ENCODE measurements at regions not wholly inside any gene's neighbourhood (a gene's known extent, or its start where the extent isn't known, plus 50 kb on each side); places are given as distances from the start of the nearest gene placed in this dataset.

- intact Hi-C loops (cut with micrococcal nuclease) (no loop called here), in situ Hi-C loops (cut with MboI) (no loop called here)
- H3K79me2 ChIP-seq (ENCODE audit: control insufficient read depth, insufficient read depth, low read length) = no peaks in the 10 kb centered on the region
- ChIA-PET POLR2A (no interaction called here), CTCF (ENCODE audit: low intra/inter-chr PET ratio) (no interaction called here)
- H3K4me1 ChIP-seq (replicated peaks in 1 of 2; ENCODE audit: control insufficient read depth in 2 of 2, insufficient read depth in 2 of 2, low read length in 2 of 2) = no peaks in the 10 kb centered on the region
- no peak overlapping the region for H3K9ac ChIP-seq (ENCODE audit: insufficient read depth in 1 of 2, low read depth in 2 of 2, low read length in 2 of 2)
- no peaks in the 10 kb centered on the region for H3K9me1 ChIP-seq (ENCODE audit: control insufficient read depth, insufficient read depth, low read length)
- H4K20me1 ChIP-seq (replicated peaks; ENCODE audit: control insufficient read depth, insufficient read depth, low read length) = no peaks in the 10 kb centered on the region
- no peaks in the 10 kb centered on the region for H3K36me3 ChIP-seq (ENCODE audit: control insufficient read depth, insufficient read depth, low read length)
- DNase-seq (ENCODE audit: extremely low read depth in 1 of 4, low spot score in 3 of 4) (no peak), ATAC-seq (no peak), FAIRE-seq (no peak)
- no peak overlapping the region for H2AFZ ChIP-seq (ENCODE audit: low read depth, low read length)
- TF ChIP-seq CEBPB (tag; IDR thresholded peaks at IDR 0.05) (0 out of 2 replicates have a peak, but pooled peaks have one; percentile 16), AFF1 (IDR thresholded peaks at IDR 0.05; ENCODE audit: low read depth in 1 of 2, partially characterized antibody in 2 of 2) (no peak), CEBPG (CRISPR knock-in tag; IDR thresholded peaks at IDR 0.05) (no peak), CEBPG (tag; conservative IDR thresholded peaks at IDR 0.05 in 1 of 2, IDR thresholded peaks at IDR 0.05 in 1 of 2) (peak; percentile 67 to 80), ATF3 (IDR thresholded peaks at IDR 0.05) (peak; percentile 58), ATF3 (CRISPR knock-in tag; conservative IDR thresholded peaks at IDR 0.05) (no peak), CHD4 (IDR thresholded peaks at IDR 0.05; ENCODE audit: insufficient read depth, insufficient replicate concordance, low read depth, low read length, poor library complexity, severe bottlenecking) (no peak)
- no peak overlapping the region for H3K4me2 ChIP-seq (ENCODE audit: insufficient read depth, low read length)
- H3K4me3 ChIP-seq = no peak overlapping the region
- H3K27ac ChIP-seq (ENCODE audit: extremely low read depth, low read depth, low read length) = no peak overlapping the region
- no TSS peak for BruUV-seq (replicated peaks)
- H3K9me3 ChIP-seq (replicated peaks; ENCODE audit: control insufficient read depth, insufficient read depth, low read depth, low read length) = no peaks in the 10 kb centered on the region
- H3K27me3 ChIP-seq (ENCODE audit: control insufficient read depth in 2 of 2, insufficient read depth in 2 of 2, low read length in 2 of 2) = no peaks in the 10 kb centered on the region; a peak in 1 of 5 replicates
Observed at GRCh38 chrX:39563178-39563577, 534.6 kb downstream of the BCOR start.
